CD4-positive, alpha-beta T cell treated with Interleukin-10 for 1 hour (primary cell): ENCODE measurements at regions not wholly inside any gene's neighbourhood (a gene's known extent, or its start where the extent isn't known, plus 50 kb on each side); places are given as distances from the start of the nearest gene placed in this dataset.

ENCODE experiments used
- DNase-seq: peaks from one replicate; pipeline ENCODE4 v3.0.0-alpha.2; 2020

DNA sequence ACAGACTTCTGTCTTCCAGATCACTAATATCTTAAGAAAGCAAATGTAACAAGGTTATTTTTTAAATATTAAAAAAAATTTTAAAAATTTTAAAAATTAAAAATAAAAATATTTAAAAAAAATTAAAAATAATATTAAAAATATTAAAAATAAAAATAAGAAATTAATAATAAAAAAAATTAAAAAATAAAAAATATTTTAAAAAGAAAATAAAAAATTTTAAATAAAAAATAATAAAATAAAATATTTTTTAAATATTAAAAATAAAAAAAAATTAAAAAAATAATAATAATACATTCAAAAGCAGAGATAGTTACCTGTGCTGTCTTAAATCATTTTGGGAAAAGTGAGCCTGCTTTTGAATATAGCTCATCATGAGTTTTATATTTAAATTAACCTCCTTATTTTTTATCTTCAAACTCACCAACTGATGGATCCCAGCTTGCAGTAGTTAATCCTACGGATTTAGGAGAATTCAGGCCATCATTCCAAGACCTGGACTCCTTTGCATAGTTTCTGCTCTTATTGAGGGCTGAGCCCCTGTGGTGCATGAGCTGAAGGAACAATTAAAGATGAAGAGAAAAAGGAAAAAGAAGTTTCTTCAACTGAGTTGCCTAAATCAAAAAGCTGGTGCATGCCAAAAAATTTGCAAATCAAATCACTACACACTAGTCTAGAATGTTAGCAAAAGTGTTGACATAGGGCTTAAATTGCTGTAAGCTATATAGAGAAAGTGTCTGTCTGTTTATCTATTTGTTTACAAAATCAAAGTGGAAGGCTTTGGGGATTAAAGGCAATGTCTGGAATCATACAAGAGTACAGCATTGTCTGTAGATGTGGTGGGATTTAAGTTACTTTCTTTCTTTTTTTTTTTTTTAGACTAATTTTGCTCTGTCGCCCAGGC, 50.5 kb upstream of the ZNF438 start:
- no peak for DNase-seq

- peak; percentile 69 for DNase-seq
Observed at GRCh38 chr10:31083765-31084184, 52.1 kb upstream of the ZNF438 start.

DNA sequence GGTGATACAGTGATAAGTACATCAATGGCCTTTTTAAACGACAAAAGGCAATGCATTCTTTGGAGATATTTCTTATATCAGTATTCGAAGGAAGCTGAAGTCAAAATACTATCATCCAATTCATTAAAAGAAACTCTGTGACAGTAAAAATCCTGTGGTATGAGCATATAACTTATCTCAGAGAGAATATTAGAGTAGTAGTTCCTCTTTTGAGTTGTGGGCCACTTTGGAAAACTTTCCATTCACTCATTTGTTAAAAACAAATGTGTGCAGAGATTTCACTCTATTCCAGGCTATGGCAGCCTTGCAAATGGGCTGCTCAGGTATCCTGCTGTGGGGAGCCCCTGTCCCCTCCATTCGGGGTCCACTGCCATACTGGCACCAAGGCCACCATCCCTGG, 55.3 kb upstream of the ZNF438 start:
- DNase-seq: no peak

DNA sequence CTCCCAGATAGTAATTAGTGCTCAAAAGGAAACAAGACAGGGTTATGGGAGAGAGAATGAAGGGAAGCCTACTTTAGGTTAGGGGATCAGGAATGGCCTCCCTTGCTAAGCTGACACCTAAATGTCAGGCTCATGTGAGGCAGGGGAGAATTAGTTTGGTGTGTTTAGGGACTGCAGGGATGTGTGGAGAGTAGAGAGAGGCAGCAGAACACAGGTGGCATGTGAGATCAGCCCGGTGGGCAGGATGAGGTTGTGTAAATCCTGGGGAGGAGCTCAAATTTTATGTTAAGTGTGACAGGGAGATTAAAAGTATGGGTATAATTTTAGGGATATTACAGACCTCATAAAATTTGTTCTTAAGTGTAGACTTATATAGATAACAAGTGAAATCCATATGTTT, 56.2 kb upstream of the ZNF438 start:
- no peak for DNase-seq

- DNase-seq: no peak
Observed at GRCh38 chr10:31090894-31091607, 59.4 kb upstream of the ZNF438 start.

- no peak for DNase-seq
Observed at GRCh38 chr10:31095677-31096560, 64.3 kb upstream of the ZNF438 start.

DNA sequence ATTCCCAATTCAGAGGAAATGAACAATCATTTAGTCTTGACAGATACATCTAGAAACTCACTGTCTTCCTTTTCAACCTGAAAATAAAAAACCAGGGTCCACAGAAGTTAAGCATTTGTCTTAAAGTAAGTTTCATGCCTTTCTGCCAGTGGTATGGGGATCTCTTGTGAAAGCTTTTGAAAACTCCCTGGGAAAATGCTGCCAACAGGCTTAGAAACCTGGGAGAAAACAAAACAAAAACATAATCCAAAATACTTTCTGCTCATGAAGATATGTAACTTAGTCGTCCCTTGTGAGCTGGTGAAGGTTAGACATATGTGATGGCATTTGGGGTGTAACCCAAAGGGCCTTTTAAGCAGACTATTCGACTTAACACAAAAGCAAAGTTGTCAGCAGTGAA, 66.4 kb upstream of the ZNF438 start:
- DNase-seq: no peak

- DNase-seq: no peak
Observed at GRCh38 chr10:31099094-31099493, 67.4 kb upstream of the ZNF438 start.

DNA sequence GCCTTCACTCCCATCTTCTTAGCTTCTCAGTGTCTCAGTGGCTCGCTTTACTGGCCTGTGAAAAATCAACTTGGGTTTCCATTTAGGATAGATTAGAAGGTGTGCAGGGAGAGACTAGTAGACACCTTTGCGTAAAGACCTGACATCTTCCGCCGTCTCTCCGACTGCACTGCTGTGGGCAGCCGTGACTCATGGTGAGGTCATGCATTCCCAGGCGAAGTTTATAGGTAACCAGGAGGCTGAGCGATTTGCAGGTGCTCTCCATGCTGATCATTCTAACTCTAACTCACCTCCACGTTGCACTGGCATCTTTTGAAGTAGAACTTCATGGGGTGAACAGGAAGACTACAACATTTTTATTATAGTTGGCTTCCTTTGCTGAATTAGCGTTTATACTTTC, 68.0 kb upstream of the ZNF438 start:
- DNase-seq: no peak

DNA sequence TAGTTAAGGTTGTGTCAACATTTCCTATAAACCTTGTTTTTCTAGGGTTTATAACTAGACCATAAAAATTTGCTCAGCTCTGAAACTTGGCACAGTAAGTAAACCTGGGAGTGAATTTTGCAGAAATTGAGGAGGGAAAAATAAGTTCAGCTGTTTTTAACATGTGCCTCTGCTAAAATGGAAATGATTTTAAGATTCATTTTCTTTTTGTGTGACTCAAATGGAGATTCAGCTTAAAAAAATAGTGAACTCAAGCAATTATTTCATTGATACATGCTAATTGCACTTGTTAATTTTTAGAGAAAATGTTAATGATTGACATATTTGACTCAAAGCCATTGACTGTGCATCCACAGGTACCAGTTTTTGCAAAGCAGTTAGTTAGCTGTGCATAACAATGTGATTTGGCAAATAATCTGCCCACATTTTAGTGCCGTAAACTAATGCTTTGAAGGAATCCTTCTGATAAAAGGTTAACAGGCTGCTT, 68.5 kb upstream of the ZNF438 start:
- DNase-seq: no peak

GRCh38 chr10:31100662-31101061, 69.0 kb upstream of the ZNF438 start:
- no peak for DNase-seq

DNA sequence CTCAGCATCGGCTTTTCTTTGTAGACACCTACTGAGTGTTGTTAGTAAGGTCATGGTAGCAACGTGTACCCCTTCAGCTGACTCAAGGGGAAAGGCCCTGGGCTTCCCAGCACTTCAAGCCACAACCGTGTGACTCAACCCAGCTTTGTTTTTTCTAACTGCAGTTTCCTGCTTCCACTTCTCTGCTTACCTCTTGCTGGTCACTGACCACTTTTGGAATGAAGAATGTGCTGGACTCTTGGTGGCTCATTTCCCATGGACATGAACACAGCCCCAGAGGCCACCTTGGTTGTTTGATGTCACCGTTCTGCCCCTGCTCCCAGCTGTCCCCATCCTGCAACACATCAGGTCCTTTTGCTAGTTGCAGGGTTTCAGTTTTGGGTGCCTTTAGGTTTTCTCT, 69.5 kb upstream of the ZNF438 start:
- DNase-seq: peak; percentile 24

DNA sequence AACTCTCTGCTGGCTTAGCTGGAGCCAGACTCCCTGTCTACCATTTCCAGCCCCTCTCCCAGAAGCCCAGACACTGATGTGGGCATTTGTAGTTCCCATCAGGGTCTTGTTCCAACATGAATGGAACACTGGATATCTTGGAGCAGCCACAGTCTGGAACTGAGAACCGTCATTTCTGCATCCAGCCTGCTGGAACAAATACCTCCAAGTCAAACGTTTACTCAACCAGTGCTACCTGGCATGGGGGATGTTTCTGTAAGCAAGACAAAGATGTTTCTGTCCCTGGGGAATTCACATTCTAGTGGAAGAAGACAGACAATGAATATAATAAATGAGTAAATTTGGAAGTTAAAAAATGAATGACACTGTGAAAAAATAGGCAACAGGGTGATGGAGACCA, 70.8 kb upstream of the ZNF438 start:
- DNase-seq: no peak

GRCh38 chr10:31103112-31103511, 71.4 kb upstream of the ZNF438 start:
- DNase-seq: no peak

DNA sequence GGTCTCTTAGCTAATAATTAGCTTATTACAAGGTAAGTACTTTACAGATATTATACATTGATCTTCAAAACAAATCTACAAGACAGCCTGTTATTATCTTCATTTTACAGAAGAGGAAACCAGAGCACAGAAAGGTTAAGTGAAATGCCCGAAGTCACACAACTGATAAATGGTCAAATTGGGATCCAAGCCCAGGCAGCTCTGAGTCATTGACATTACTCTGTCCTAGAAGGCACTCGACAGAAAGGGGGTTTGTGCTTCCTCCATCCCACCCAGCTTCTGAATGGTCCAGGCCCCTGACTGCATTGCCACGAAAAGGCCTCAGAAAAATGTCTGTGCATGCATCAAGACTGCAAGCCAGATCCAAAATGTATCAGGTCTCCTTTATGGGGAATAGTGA, 81.3 kb upstream of the ZNF438 start:
- no peak for DNase-seq

DNA sequence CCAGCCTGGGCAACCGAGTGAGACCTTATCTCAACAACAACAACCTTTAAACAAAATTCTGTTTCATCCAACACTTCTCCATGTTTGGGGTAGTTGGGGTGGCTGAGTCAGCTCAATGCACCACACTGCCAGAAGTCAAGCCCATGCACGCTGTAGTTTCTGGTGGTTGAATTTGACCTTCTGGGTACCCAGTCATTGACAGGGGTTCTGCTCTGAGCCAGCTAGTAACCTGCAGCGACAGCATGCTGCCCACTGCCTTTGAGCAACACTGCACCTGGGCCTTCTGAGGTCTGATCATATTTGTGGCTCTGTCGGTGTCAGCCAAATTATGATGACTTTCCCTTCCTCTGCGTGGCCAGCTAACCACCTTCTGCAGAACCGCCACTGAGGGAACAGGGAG, 84.6 kb upstream of the ZNF438 start:
- no peak for DNase-seq

- DNase-seq: no peak
Observed at GRCh38 chr10:31118556-31118955, 86.9 kb upstream of the ZNF438 start.

DNA sequence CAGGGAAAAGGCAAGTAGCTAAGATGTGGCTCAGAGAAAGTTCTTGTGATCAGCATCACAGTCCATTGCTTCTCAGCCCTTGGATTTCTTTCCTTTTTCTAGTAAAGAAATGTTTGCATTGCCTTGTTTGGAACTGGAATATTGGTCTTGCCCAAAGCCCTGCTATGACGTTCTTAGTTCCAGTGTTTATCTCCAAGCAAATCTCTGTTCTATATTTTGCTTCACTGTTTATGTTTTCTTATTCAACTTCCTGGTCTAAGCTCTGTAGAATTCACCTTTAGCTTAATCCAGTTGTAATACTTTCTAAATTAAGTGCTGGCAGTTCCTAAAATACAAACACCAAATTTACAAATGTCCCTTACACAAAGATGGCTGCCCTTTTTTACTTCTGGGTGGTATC, 88.7 kb upstream of the ZNF438 start:
- DNase-seq: no peak

GRCh38 chr10:31120961-31121685, 89.5 kb upstream of the ZNF438 start:
- no peak for DNase-seq

DNA sequence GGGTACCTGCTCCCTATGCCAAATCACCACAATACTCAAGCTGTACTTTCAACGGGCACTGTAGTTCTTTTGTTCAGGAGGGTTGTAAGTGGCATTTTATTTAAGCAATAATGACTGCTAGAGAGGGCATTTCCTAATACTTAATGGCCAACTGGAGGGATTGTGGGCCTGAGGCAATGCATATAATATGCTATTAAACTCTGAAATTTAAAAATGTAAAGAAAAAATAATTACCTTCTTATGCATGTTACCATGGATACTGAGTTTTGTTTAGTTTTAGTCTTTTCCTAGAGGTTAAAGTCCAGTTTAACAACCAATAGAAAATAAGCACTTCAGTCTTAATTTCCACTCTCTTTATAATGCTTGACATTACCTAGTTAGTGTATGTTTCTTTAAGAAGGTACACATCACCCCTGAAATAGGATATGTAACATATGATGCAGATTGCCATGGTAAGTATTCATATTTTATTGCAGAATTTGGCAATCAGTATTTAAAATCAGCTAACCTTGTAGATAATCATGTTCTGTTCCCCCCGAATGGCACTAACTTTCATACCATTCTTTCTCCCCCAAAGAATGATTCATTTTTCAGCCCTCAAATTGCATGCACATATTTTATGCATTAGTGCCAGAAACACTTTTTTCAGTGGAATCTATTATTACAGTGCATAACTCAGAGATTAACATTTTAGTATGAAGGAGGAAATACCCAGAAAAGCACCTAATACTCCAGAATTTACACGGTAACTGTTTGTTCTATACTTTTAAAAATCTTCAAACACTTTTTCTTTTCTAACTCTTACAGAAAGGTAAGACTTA, 90.3 kb upstream of the ZNF438 start:
- DNase-seq: no peak

DNA sequence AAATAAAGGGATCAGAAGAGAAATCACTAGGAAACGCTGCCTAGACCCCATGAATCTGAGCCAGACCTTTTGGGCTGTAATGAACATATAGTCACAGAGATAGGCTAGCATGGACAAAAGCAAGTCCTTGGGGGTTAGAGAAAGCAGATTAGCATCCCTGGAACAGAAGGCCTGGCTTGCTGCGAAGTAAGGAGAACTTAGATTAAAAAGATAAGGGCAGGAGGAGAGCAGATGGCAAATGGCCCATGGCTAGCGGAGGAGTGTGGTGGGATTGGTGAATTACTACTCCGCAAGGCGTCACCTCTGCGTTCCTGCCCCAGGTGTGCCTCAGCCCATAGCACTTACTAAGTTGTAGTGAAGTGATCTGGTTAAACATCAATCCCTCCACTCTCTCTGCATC, 92.3 kb upstream of the ZNF438 start:
- no peak for DNase-seq

- no peak for DNase-seq
Observed at GRCh38 chr10:31124852-31125251, 93.2 kb upstream of the ZNF438 start.
